ENCODE measurements at regions not wholly inside any gene's neighbourhood (a gene's known extent, or its start where the extent isn't known, plus 50 kb on each side); places are given as distances from the start of the nearest gene placed in this dataset.

DNA sequence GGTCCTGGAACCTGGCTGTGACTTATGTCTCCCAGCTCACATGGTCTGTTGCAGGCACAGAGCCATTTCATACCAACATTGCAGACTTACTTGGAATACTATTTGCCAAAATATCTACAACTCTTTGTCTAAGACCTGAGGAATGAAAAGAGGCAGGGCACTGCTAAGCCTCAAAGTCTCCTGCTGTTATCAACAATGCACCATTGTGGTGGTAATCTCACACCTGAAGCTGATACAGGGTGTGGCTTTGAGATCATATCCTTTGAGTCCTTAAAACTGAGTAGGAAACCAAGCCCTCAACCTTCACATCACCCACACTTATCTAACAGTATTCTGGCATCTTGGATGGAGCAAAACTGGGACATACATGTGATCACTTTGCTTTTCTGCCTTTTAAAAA lies 782.0 kb downstream of the EPHA3 start:
- TF ChIP-seq, protein P1, sequence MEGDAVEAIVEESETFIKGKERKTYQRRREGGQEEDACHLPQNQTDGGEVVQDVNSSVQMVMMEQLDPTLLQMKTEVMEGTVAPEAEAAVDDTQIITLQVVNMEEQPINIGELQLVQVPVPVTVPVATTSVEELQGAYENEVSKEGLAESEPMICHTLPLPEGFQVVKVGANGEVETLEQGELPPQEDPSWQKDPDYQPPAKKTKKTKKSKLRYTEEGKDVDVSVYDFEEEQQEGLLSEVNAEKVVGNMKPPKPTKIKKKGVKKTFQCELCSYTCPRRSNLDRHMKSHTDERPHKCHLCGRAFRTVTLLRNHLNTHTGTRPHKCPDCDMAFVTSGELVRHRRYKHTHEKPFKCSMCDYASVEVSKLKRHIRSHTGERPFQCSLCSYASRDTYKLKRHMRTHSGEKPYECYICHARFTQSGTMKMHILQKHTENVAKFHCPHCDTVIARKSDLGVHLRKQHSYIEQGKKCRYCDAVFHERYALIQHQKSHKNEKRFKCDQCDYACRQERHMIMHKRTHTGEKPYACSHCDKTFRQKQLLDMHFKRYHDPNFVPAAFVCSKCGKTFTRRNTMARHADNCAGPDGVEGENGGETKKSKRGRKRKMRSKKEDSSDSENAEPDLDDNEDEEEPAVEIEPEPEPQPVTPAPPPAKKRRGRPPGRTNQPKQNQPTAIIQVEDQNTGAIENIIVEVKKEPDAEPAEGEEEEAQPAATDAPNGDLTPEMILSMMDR (IDR thresholded peaks at IDR 0.05) = no peak
- TF ChIP-seq POLR2A (IDR thresholded peaks at IDR 0.05) (no peak), EP300 (IDR thresholded peaks at IDR 0.05) (no peak)
